ENCODE measurements at regions not wholly inside any gene's neighbourhood (a gene's known extent, or its start where the extent isn't known, plus 50 kb on each side); places are given as distances from the start of the nearest gene placed in this dataset. TPM values are rescaled to one million over a fixed set of nuclear protein-coding genes. Genes with fewer than 3 reads are reported as not detected.
"Not testable (repeated sequence)": the region's sequence is repeated elsewhere in the genome, so short reads cannot be mapped to it uniquely, and the experiment has no call there.

DNA sequence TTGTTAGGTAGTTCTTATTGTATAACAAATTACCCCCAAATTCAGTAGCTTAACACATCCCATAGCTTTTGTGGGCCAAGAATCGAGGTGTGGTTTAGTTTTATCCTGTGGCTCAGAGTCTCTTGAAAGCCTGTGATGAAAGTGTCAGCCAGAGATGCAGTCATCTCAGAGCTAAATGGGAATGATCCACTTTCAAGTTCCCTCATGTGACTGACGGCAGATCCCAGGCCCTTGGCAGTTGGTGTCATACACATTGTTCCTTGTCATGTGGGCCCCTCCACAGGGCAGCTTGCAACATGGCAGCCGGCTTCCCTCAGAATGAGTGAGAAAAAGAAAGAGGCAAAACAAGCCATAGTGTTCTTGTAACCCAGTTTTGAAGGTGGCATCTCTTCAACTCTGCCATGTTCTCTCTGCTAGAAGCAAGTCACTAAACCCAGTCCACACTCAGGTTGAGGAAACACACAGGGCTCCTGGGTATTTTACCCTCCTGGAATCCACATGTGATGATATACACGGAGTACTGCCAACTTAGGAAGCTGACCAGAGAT is 153.1 kb upstream of the LRRC61 start:
- H3K9me3 ChIP-seq (ENCODE audit: control insufficient read depth in 3 of 3, low read length in 3 of 3); H3K4me3 ChIP-seq (ENCODE audit: low read length in 3 of 3); H3K9ac ChIP-seq (ENCODE audit: low read depth in 1 of 3, low read length in 3 of 3); H3K27ac ChIP-seq (ENCODE audit: low read depth, low read length); H3K36me3 ChIP-seq (ENCODE audit: control insufficient read depth in 3 of 3, insufficient read depth in 3 of 3, low read length in 3 of 3); H3K27me3 ChIP-seq (ENCODE audit: control insufficient read depth in 3 of 3, insufficient read depth in 3 of 3, low read length in 3 of 3); H3K4me1 ChIP-seq (ENCODE audit: control insufficient read depth in 3 of 3, insufficient read depth in 3 of 3, low read length in 3 of 3): not testable (repeated sequence)

DNA sequence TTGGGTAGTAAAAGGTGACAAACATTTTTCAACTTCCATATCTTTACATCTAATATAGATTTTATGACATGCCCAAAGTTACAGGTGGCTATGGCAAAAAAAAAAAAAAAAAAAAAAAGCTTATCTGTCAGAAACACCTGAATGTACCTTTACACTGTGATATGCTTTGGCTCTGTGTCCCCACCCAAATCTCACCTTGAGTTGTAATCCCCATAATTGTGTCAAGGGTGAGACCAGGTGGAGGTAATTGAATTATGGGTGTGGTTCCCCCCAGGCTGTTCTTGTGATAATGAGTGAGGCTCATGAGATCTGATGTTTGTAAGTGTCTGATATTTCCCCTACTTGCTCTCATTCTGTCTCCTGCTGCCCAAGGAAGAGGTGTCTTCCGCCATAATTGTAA is 139.6 kb upstream of the LRRC61 start:
- H3K36me3 ChIP-seq (ENCODE audit: control insufficient read depth in 3 of 3, insufficient read depth in 3 of 3, low read length in 3 of 3); H3K27ac ChIP-seq (ENCODE audit: low read depth, low read length); H3K27me3 ChIP-seq (ENCODE audit: control insufficient read depth in 3 of 3, insufficient read depth in 3 of 3, low read length in 3 of 3); H3K4me3 ChIP-seq (ENCODE audit: low read length in 3 of 3); H3K9ac ChIP-seq (ENCODE audit: low read depth in 1 of 3, low read length in 3 of 3); H3K4me1 ChIP-seq (ENCODE audit: control insufficient read depth in 3 of 3, insufficient read depth in 3 of 3, low read length in 3 of 3); H3K9me3 ChIP-seq (ENCODE audit: control insufficient read depth in 3 of 3, low read length in 3 of 3): not testable (repeated sequence)

DNA sequence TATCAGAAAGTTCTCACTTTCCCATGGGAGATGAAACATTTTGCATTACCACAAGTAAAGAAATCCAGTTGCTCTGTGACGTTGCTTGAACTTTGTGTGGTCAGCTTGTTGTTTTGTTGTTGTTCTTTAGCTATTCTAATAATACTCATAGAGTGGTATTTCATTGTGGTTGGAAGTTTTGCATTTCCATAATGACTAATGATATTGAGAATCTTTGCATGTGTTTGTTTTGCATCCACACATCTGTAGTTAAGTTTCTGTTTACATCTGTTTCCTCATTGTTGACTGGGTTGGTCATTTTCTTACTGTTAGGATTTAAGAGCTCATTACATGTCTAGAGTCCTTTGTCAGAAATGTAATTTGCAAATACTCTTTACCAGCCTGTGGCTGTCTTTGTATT is 133.2 kb upstream of the LRRC61 start:
- H3K9me3 ChIP-seq (ENCODE audit: control insufficient read depth in 3 of 3, low read length in 3 of 3); H3K27ac ChIP-seq (ENCODE audit: low read depth, low read length); H3K27me3 ChIP-seq (ENCODE audit: control insufficient read depth in 3 of 3, insufficient read depth in 3 of 3, low read length in 3 of 3); H3K4me1 ChIP-seq (ENCODE audit: control insufficient read depth in 3 of 3, insufficient read depth in 3 of 3, low read length in 3 of 3); H3K9ac ChIP-seq (ENCODE audit: low read depth in 1 of 3, low read length in 3 of 3); H3K36me3 ChIP-seq (ENCODE audit: control insufficient read depth in 3 of 3, insufficient read depth in 3 of 3, low read length in 3 of 3); H3K4me3 ChIP-seq (ENCODE audit: low read length in 3 of 3): not testable (repeated sequence)

DNA sequence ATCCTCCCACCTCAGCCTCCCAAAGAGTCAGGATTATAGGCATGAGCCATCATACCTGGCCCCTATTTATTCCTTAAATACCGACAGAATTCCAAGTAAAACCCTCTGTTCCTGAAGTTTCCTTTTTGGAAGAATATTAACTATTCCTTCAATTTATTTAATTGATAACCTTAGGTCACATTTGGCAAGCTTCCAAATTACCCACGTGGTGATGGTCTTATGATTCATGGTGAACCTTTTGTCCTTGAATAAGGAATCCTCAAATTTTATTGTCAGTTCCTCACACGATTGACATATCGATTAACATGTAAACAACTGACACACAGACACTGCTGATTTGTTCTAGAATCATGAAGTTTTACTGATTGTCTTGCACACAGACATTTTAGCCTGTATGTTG is 130.6 kb upstream of the LRRC61 start:
- not testable (repeated sequence) for H3K9ac ChIP-seq (ENCODE audit: low read depth in 1 of 3, low read length in 3 of 3); H3K4me3 ChIP-seq (ENCODE audit: low read length in 3 of 3); H3K27ac ChIP-seq (ENCODE audit: low read depth, low read length); H3K36me3 ChIP-seq (ENCODE audit: control insufficient read depth in 3 of 3, insufficient read depth in 3 of 3, low read length in 3 of 3); H3K4me1 ChIP-seq (ENCODE audit: control insufficient read depth in 3 of 3, insufficient read depth in 3 of 3, low read length in 3 of 3); H3K27me3 ChIP-seq (ENCODE audit: control insufficient read depth in 3 of 3, insufficient read depth in 3 of 3, low read length in 3 of 3); H3K9me3 ChIP-seq (ENCODE audit: control insufficient read depth in 3 of 3, low read length in 3 of 3)

DNA sequence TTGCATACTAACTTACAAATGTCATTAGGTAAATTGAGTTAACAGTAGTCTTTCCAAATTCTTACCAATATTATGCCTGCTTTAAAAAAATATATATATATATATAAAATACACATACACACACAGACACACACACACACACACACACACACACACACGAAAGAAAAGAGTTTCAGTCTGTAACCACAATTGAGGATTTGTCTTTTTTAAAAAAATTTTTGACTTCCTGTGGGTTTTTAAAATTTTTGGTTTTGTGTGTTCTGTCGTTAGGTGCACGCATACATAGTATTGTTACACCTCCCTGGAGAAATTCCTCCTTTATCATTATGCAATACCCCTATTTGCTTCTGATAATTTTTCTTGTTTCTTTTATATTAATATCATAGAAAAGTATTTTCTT is 129.3 kb upstream of the LRRC61 start:
- not testable (repeated sequence) for H3K27me3 ChIP-seq (ENCODE audit: control insufficient read depth in 3 of 3, insufficient read depth in 3 of 3, low read length in 3 of 3); H3K9me3 ChIP-seq (ENCODE audit: control insufficient read depth in 3 of 3, low read length in 3 of 3); H3K36me3 ChIP-seq (ENCODE audit: control insufficient read depth in 3 of 3, insufficient read depth in 3 of 3, low read length in 3 of 3); H3K4me3 ChIP-seq (ENCODE audit: low read length in 3 of 3); H3K27ac ChIP-seq (ENCODE audit: low read depth, low read length); H3K9ac ChIP-seq (ENCODE audit: low read depth in 1 of 3, low read length in 3 of 3); H3K4me1 ChIP-seq (ENCODE audit: control insufficient read depth in 3 of 3, insufficient read depth in 3 of 3, low read length in 3 of 3)

Small RNAs in the stretch of these regions (small RNA-seq; reads per million reads assigned to genes)
- gene AC092666.2, result not detected
